ENCODE measurements at regions not wholly inside any gene's neighbourhood (a gene's known extent, or its start where the extent isn't known, plus 50 kb on each side); places are given as distances from the start of the nearest gene placed in this dataset.

GRCh38 chr20:50251383-50251748 lies 60.7 kb downstream of the CEBPB start:
- Histone ChIP-seq H2AFZ (ENCODE audit: low read depth, low read length) (no peak overlapping the region), H3K79me2 (ENCODE audit: control insufficient read depth, insufficient read depth, low read length) (no peaks in the 10 kb centered on the region), H3K27me3 (ENCODE audit: control insufficient read depth in 2 of 2, insufficient read depth in 2 of 2, low read length in 2 of 2) (peaks cover 0 to 2% of the 10 kb centered on the region in 2 experiments), H3K9me3 (replicated peaks; ENCODE audit: control insufficient read depth, insufficient read depth, low read length) (no peaks in the 10 kb centered on the region), H3K9ac (replicated peaks; ENCODE audit: extremely low read depth, insufficient read depth, low read length) (no peak overlapping the region), H3K4me3 (replicated peaks in 1 of 3; ENCODE audit: insufficient read depth in 1 of 3, low read depth in 1 of 3, low read length in 3 of 3) (no peak overlapping the region), H3K4me1 (ENCODE audit: control insufficient read depth, extremely low read depth, insufficient read depth, low read length) (no peaks in the 10 kb centered on the region), H3K9me1 (replicated peaks; ENCODE audit: control insufficient read depth, extremely low read depth, insufficient read depth, low read length) (no peaks in the 10 kb centered on the region), H3K4me2 (ENCODE audit: insufficient read depth, low read length) (no peak overlapping the region), H3K27ac (ENCODE audit: insufficient read depth, low read depth, low read length) (no peak overlapping the region), H4K20me1 (replicated peaks; ENCODE audit: control insufficient read depth, extremely low read depth, insufficient read depth, low read length) (no peaks in the 10 kb centered on the region), H3K36me3 (ENCODE audit: control insufficient read depth in 2 of 2, extremely low read depth in 1 of 2, insufficient read depth in 2 of 2, low read length in 2 of 2) (no peaks in the 10 kb centered on the region)
- CTCF ChIA-PET: no interaction called here
- no peak for TF ChIP-seq FOS (IDR thresholded peaks at IDR 0.05; ENCODE audit: borderline replicate concordance, insufficient read depth, low read length)
- no peak for TF ChIP-seq MYC (IDR thresholded peaks at IDR 0.05; ENCODE audit: low read depth, low read length)
- no peak for TF ChIP-seq EZH2 (IDR thresholded peaks at IDR 0.05; ENCODE audit: borderline replicate concordance, low read depth, low read length, severe bottlenecking)
- TF ChIP-seq POLR2A (IDR thresholded peaks at IDR 0.05; ENCODE audit: low read depth, low read length): no peak
- TF ChIP-seq MAX (IDR thresholded peaks at IDR 0.05; ENCODE audit: insufficient read depth, insufficient read length): no peak
- TF ChIP-seq POLR2AphosphoS5 (IDR thresholded peaks at IDR 0.05; ENCODE audit: insufficient read depth, low read depth, low read length): no peak
- no peak for TF ChIP-seq GATA2 (IDR thresholded peaks at IDR 0.05; ENCODE audit: insufficient read depth, insufficient read length, low read depth, low read length)
- TF ChIP-seq JUN (IDR thresholded peaks at IDR 0.05; ENCODE audit: borderline replicate concordance, insufficient read depth, insufficient read length, low read depth): no peak
- TF ChIP-seq CTCF (IDR thresholded peaks at IDR 0.05; ENCODE audit: extremely low read depth in 1 of 2, insufficient read depth in 1 of 2, low read depth in 1 of 2, low read length in 2 of 2): no peak
- no peak for DNase-seq (ENCODE audit: low read depth, low spot score)
- intact Hi-C loops (cut with micrococcal nuclease) (no loop called here), dilution Hi-C loops (cut with MboI; ENCODE audit: extremely low pct_ligation_motif_present, low sequenced_read_pairs) (no loop called here)
- BruUV-seq (replicated peaks): no TSS peak
- POLR2A ChIA-PET: no interaction called here
- no peak for FAIRE-seq

Measured in endothelial cell of umbilical vein (primary cell).